HG03280 (cell line): ENCODE measurements at regions not wholly inside any gene's neighbourhood (a gene's known extent, or its start where the extent isn't known, plus 50 kb on each side); places are given as distances from the start of the nearest gene placed in this dataset.

ENCODE experiments used
- ATAC-seq: cut with Tn5 transposase; IDR thresholded peaks from one replicate; pipeline ENCODE4 v1.9.1; 2021; ENCODE audit warnings: mild to moderate bottlenecking, moderate library complexity; ENCODE audit not compliant: unreplicated experiment

DNA sequence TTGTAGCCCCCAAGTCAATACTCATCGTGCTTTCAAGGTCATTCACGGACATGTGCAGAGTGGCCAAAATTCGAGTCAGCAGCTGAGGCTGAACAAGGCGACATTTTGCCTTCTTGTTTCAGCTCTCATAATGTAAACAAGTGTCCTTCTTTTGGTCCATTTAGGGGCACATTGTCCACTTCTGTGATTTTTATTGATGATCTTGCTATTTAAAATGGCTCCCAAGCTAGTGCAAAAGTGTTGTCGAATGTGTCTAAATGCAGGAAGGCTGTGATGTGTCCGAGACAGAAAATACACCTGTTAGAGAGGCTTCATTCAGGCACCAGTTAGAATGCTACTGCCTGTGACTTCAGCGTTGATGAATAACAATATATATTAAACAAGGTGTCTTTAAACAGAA, 405.9 kb downstream of the IRS2 start:
- no peak for ATAC-seq

DNA sequence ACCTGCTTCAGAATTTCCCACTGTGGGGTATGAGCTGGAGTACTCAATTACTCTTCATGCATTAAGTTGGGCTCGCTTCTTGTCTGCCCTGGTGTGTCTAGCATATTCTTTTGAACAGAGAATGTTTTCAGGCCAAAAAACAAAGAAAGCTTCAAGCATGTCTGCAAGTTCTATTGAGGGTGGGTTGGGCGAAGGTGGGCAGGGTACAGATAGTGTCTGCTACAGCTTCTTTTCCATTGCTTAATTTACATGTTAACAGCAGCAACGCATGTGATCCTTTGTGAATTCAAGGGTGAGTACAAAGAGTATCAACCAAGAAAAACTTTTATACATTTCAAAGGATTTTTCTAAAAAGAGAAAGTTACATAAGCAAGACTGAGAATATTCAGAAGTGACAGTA, 406.5 kb downstream of the IRS2 start:
- ATAC-seq = no peak

DNA sequence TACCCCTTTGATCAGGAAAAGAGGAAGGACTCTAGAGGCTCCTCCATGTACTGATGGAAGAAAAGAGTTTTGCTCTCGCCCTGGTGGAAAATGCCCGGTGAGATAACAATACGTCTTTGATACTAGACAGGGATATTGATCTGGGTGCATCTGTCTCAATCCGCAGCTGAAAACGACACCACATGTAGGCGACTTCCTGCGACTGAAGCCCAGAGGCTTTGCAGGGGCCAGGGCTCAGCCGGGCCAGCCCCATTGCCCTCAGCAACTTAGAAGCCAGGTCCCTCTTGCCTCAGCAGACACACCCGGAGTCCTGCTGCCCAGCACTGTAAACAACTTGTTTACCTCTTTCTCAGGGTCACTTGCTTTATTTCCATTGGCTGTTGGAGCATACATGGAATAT, 409.4 kb downstream of the IRS2 start:
- ATAC-seq = no peak

DNA sequence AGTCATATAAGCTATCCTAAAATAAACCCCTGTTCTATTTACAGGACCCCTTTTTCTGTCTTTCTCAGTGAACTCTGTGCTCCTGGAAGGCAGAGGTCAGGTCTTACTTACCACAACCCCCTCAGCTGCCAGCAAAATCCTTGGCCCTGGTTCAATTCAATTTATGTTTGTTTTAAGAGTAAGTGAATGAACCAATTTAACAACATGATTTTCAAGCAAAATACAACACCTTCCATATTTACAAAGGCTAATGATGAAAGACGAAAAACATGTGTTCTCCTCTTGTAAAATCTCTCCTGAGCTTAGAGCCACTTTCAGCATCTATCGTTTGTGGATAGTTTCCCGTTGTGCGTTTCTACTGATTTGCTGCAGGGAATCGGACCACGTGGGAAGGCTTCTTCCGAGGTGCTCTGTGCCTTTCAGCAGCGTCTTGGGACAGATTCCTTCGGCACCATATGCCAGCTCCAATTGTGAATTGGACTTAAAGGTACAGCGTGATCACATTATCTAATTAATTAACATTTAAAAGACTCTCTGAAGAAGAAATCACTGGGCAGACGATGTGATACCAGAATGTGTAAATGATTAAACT, 411.7 kb downstream of the IRS2 start:
- ATAC-seq = no peak

DNA sequence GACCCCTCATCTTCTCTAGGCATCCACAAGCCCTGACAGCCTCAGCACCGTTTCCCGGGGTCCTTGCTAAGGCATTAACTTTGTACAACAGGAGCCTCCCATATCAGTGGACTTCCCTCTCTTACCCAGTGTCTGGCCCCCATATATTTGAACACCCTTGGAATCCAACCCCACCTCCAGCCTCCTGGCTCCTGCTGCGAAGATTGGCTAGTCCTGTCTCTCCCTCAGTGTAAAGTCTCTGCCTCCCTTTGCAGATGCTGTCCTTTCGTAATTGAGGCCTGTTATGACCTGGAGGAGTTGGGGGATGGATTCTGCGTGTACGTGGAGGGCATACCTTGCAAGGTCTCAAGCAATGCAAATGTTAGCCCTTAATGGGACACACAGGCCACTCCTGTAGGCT, 413.7 kb downstream of the IRS2 start:
- ATAC-seq = no peak

DNA sequence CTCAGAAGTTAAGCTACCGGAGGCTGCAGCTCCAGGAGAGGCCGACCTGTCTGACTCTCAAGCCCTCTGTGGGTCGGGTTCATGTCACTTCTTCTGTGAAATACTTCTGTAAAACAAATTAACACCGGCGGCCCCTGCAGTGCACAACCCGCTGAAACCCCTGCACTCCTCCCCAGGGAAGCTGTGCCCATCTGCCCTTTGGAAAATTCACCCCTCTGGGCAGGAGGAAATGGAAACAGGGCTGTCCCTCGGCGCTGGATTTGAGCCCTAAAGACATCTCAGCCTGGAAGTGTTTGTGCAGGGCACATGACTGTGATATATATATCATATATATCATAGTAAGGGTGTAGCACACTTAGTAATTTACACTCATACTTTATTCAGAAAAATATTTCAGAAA, 415.3 kb downstream of the IRS2 start:
- no peak for ATAC-seq

DNA sequence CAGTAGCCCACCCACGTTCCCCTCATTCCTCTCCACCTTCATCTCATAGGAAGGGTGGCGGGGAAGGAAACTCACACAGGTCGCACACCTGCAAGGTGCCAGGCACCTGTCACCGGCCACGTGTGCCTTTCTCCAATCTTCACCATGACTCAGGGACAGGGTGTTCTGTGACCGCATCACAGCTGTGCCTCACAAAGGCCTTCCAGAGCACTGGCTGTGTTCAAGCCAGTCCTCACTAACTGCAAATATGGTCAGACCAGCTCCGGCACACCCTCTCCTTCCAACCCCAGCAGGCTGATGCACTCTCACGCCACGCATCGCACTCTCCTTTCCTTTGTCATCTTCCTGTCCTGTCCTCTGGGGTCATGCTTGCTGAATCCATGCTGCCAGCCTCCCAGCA, 415.9 kb downstream of the IRS2 start:
- no peak for ATAC-seq

DNA sequence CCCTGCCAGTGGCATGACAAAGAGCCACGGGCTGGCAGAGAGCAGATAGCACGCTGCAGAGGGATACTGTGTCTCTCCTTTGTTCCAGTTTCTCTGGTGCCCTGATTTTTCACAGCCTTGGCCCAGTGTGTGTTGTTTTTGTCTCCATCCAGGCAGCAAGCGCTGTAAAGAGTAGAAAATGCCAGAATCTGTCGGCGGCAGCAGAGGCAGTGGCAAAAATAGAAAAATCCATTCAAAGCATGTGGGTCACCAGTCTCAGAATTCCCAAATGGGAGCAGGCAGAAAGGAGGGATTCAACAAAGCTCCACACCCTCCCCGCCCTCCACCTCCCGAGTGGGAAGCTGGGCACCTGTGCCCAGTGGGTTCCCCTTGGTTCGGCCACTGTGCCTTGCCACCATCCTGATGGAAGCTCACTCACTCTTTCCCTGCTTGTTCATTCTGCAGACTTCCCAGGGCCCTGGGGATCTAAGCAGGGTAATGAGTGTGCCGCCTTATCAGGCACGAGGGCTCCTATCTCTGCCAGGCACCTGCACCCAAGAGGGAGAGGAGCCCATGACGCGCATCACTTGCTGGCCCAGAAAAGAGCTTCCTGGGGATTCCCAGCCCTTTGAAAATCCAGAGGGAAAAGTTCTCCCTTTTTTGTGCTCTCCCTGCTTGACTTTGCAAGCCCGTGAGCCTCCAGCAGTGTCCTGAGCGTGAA, 416.9 kb downstream of the IRS2 start:
- no peak for ATAC-seq

DNA sequence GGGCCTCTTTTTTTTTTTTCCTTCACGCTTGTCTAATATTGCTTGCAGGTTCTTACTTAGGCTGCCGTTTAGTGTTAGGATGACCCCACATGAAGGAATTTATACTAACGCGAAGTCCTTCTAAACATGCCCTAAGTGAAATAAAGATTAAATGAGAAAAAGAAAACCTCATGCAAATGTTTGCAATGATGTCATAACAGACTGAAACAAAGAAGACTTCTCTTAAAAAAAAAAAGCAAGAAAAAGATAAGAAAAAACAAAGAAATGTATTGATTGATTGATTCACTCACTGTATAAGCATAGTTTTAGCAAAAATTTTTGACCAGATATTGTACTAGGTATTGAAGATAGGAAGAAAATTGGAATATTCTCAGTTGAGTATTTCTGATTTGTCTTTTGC, 418.2 kb downstream of the IRS2 start:
- ATAC-seq = no peak

DNA sequence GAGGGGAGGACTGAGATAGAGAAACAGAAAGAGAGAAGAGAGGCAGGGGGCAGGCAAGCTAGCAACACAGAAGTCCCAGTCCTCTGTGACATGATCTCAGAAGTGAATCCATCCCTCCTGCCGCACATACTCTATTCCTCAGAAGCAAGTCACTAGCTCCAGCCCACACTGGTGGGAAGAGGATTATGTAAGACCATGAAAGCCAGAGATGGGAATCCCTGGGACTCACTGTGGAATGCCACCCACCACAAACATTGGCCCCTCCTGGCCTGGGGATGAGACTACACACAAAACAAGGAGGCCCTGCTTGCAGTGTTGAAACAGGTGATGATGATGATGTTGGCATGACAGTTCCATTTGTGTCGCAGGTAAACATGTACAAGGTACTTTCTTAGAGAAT, 419.9 kb downstream of the IRS2 start:
- no peak for ATAC-seq

DNA sequence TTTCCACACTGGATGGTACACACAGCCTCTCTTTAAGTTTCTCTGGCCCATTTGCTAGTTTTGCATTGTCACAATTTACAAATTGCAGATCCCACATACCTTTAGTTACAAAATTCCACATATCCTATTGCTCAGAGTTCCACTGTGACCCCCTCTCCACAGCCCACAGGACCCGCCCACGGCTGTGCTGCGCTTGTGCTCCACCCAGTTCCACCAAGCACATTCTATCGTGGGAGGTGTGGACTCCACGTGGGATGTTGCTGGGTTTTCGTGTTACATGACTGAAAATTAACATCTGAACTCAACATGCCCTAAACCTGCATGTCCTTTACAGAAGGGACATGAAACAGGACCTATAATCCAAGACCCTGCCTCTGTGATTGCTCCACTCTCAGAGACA, 423.0 kb downstream of the IRS2 start:
- no peak for ATAC-seq

DNA sequence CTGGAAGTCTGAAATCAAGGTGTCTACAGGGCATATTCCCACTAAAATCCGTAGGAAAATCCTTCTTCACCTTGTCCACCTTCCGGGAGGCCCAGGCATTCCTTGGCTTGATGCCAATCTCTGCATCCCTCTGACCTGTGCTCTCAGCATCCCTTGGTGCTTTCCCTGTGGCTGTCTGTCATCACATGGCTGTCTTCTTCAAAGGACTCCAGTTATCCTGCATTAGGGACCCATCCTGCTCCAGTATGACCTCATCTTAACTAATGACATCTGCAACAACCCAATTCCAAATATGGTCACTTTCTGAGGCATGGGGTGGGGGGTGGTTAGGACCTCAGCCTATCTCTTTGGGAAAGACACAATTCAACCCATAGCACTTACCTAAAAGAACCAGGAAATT, 423.8 kb downstream of the IRS2 start:
- no peak for ATAC-seq

DNA sequence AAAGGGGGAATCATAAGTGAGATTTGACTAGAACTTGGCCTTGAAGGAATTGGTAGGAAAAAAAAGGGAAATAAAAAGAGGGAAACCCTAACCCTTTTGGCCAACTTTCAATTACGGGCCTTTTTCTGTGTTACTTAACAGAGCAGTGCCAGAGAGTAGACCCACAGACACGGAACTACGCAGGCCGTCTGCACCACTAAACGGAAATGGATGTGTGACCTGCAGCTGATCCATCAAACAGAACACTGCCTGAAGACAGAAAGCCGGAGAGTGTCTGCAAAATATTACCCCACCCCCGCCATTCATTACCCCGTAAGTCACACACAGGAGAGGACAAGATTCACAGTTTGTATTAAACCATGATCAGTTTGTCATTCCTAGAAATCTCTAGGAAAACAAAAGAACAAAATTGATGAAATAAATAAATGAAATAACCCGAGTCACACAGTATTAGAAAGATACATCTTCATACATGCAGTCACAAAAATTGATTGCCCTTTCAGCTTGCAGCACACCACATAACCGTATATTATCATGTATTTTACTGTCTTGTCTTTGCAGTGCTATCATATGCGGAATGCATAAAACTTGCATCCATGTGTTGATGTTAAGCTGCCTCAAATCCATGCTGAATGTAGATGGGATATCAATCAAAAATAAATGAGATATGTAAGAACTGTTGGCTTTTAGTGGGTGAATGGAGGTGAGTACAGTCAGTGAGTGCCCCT, 424.7 kb downstream of the IRS2 start:
- no peak for ATAC-seq

DNA sequence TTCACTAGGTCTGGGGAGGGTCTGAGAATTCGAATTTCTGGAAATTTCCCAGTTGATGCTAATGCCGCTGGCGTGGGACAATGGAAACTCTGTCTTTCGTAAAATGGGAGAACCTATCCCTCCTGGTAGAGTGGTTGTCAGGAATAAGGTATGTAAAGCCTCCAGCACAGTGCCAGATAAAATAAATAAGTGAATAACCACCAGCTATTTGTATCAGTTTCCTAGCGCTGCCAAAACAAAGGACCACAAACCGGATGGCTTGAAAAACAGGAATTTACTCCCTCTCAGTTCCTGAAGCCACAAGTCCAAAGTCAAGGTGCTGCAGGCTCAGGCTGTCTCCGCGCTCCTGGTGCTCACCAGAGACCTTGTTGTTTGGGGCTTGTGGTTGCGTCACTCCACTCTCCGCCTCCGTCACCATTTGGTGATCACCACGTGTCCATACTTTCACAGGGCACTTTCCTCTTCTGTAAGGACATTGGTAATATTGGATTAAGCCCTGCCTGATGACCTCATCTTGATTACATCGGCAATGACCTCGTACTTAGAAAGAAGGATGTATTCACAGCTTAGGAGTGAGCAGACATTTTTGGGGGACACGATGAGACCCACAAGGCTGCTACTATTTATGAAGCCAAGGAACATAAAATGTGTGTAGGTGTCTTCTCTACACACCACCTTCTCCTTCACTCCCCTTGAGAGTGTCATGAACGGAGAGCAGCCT, 428.5 kb downstream of the IRS2 start:
- no peak for ATAC-seq

DNA sequence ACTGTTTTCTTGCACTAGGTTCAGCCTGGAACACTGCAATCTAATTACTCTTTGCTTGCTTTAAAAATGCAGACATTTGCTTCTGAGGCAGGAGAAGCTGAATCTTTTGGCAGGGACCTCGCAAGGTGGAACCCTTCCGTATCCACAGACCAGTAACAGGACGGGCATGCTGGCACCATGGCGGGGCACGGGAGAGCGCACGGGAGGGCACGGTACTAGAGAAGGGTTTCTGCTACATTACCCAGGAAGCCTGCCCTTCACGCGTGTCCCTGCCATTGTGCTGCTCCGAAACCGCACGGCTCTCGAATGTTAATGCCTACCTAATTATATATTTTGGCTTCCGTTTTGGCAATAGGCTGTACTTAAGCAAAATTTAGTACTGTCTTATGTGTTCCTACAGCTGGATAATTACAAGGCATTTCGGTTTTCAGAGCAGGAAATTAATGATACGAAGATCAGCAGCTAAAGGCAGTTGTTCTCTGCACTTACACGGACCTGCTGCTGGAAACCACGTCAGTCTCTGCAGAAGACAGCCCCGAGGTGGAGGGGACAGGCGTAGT, 430.4 kb downstream of the IRS2 start:
- ATAC-seq = no peak

DNA sequence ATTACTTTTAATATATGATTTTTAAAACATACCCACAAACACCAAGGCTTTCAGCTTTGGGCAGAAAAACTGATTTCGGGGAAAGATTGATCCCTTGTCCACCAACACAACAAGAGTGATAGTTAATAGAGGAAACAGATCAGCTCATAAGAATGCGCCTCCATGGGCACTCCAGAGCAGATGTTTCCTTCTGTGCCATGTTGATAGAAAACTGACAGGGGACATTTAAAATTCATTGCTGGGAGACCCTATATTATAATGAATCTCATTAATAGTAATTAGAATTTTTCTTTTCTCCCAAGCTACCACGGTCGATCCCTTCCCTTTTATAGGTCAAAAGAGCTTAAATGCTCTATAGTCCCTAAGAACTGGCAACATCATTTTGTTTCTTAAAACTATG, 431.2 kb downstream of the IRS2 start:
- ATAC-seq = no peak

DNA sequence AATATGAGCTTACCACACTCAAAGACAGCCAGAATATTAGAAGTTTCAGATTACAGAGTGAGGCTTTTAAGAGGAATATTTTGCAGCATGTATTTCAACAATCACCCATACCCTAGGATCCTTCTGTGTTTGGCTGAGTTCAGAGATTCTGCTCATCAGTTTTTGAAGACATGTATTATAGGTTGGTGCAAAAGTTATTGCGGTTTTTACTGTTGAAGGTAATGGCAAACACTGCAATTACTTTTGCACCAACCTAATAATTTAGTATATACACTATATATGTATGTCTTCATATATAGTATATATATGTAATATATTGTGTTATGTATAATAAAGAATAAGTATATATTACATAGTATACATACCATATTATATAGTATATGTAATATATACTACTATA, 435.1 kb downstream of the IRS2 start:
- ATAC-seq = no peak

DNA sequence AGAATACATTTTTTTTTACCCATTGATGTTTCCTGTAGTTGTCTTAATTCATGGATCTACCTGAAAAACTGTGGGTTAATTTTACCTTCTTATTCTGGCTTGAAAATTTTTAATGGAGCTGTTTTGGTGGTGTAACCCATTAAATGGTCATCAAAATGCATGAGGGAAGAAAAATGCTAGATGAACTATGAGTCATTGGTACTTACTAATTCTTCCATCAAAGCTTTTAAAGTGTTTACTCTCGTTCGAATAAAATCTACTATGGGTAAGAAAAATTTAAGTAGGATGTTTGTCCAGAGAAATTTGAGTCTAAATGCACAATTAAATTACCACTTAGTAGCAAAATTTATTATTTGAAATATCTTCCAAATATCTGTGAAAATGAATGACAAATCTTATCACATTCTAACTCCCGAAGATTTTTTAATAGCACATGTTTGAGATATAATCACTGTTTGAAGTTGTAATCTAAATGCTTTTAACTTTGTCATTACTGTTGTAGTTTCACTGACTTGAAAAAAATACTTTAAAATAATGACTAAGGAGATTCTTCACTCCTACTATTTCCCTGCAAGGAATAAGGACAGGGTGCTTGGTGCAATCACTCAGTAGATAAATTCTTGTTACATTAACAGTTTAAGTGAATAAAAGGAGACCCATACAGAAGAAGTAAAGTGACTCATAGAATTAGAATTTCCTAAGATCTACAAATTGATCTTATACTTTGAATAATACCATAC, 437.7 kb downstream of the IRS2 start:
- ATAC-seq = no peak

DNA sequence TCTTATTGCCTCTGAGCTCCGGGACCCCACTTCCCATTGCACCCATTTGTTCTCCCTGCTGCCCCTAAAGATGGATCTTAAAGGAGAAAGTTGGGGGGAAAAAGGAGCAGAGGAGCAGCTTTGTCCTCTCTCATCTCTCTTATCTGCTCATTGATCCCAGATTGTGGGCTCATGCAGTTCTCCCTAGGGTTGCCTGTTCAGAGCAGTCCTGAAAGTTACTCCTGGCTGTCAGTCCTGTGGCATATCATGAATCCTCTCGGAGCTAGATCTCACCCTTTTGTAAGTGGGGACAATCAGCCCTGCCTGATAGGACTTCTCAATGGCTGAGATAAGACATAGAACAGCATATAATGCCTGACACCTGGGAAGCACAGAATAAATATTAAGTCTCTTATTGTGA, 440.3 kb downstream of the IRS2 start:
- no peak for ATAC-seq

DNA sequence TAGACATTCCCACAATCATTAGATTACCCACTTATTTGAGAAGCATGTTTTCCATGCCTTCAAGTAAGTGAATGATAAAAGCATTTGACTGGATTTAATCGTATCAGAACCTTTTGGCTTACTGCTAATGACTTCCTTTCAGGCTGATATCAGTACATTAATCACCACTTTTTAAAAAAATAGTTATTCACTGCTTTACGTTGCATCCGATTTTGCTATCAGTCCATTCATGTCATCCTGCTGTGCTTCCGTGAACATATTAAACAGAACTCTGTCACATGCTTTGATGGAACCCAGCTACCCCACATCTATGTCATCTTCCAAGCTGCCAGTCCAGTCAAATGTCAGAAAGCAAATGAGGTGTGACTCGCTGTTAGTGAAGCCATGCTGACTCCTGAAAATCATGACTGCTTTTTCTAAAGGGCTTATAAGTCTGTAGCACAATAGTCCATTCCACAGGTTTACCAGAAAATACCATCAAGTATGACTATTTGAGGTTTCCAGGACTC, 440.9 kb downstream of the IRS2 start:
- no peak for ATAC-seq
